ENCODE measurements at regions not wholly inside any gene's neighbourhood (a gene's known extent, or its start where the extent isn't known, plus 50 kb on each side); places are given as distances from the start of the nearest gene placed in this dataset.

- DNase-seq: no peak
These were observed 52.8 kb upstream of the FBXL7 start for GRCh38 chr5:15447209-15447608.

- DNase-seq: no peak
These were observed 53.4 kb upstream of the FBXL7 start for GRCh38 chr5:15446552-15446951.

- no peak for DNase-seq
These were observed 57.8 kb upstream of the FBXL7 start for GRCh38 chr5:15442193-15442570.

- DNase-seq: no peak
These were observed 58.4 kb upstream of the FBXL7 start for GRCh38 chr5:15441433-15442192.

- DNase-seq: no peak
These were observed 59.5 kb upstream of the FBXL7 start for GRCh38 chr5:15440434-15440833.

GRCh38 chr5:15439801-15440200 lies 60.2 kb upstream of the FBXL7 start:
- DNase-seq: no peak

GRCh38 chr5:15433709-15434108 lies 66.3 kb upstream of the FBXL7 start:
- DNase-seq: no peak

GRCh38 chr5:15431923-15432322 lies 68.1 kb upstream of the FBXL7 start:
- no peak for DNase-seq

- DNase-seq: no peak
These were observed 74.2 kb upstream of the FBXL7 start for GRCh38 chr5:15425766-15426165.

- no peak for DNase-seq
These were observed 75.2 kb upstream of the FBXL7 start for GRCh38 chr5:15424769-15425168.

- DNase-seq: no peak
These were observed 78.0 kb upstream of the FBXL7 start for GRCh38 chr5:15421921-15422412.

- DNase-seq: no peak
These were observed 78.6 kb upstream of the FBXL7 start for GRCh38 chr5:15421381-15421780.

- DNase-seq: no peak
These were observed 79.8 kb upstream of the FBXL7 start for GRCh38 chr5:15420201-15420600.

GRCh38 chr5:15417156-15417555 lies 82.8 kb upstream of the FBXL7 start:
- DNase-seq: no peak

- no peak for DNase-seq
These were observed 93.5 kb upstream of the FBXL7 start for GRCh38 chr5:15406478-15406877.

- no peak for DNase-seq
These were observed 106.8 kb upstream of the FBXL7 start for GRCh38 chr5:15393146-15393545.

GRCh38 chr5:15391704-15392397 lies 108.1 kb upstream of the FBXL7 start:
- DNase-seq: no peak

- DNase-seq: no peak
These were observed 111.1 kb upstream of the FBXL7 start for GRCh38 chr5:15388866-15389265.

GRCh38 chr5:15387931-15388524 lies 112.0 kb upstream of the FBXL7 start:
- DNase-seq: no peak

- DNase-seq: no peak
These were observed 113.9 kb upstream of the FBXL7 start for GRCh38 chr5:15386122-15386521.

- no peak for DNase-seq
These were observed 114.4 kb upstream of the FBXL7 start for GRCh38 chr5:15385553-15385952.

- DNase-seq: no peak
These were observed 114.9 kb upstream of the FBXL7 start for GRCh38 chr5:15385037-15385436.

- DNase-seq: no peak
These were observed 115.4 kb upstream of the FBXL7 start for GRCh38 chr5:15384581-15384980.

GRCh38 chr5:15384176-15384575 lies 115.8 kb upstream of the FBXL7 start:
- no peak for DNase-seq
